ENCODE measurements at regions not wholly inside any gene's neighbourhood (a gene's known extent, or its start where the extent isn't known, plus 50 kb on each side); places are given as distances from the start of the nearest gene placed in this dataset.

DNA sequence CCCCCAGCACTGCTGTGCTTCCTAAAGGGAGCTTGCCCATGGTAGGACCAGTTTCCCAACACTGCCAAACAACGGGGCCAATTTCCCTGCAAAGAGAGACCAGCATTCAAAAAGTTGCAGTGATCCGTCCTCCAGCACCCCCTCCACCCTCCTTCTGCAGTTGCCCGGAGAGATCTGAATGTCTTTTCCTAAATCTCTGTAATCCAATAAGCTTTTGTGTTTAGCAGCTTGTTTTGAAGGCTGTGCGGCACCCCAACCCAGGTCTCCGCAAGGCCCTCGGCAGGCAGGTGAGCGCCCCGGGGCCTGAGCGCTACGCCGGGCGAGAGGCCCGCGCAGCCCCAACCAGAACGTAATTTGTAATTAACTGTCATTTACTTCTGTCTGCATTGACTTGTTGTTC is 366.9 kb upstream of the IRX2 start:
- Histone ChIP-seq H3K36me3 (replicated peaks in 1 of 2; ENCODE audit: control insufficient read depth in 1 of 2, insufficient read depth in 2 of 2, low read length in 2 of 2) (no peaks in the 10 kb centered on the region), H3K4me2 (replicated peaks; ENCODE audit: extremely low read depth, low read length, poor library complexity, severe bottlenecking) (no peak overlapping the region), H3K27ac (ENCODE audit: low read depth in 1 of 2, low read length in 2 of 2) (no peak overlapping the region), H4K20me1 (ENCODE audit: insufficient read depth, low read length) (no peaks in the 10 kb centered on the region), H2AFZ (ENCODE audit: insufficient read depth, low read depth, low read length, poor library complexity, severe bottlenecking) (no peak overlapping the region), H3K79me2 (ENCODE audit: insufficient read depth, low read length) (no peaks in the 10 kb centered on the region), H3K9me3 (replicated peaks in 1 of 2; ENCODE audit: control insufficient read depth in 1 of 2, insufficient read depth in 1 of 2, low read length in 2 of 2) (peaks cover 4 to 20% of the 10 kb centered on the region in 2 donors), H3K27me3 (ENCODE audit: control insufficient read depth in 2 of 2, insufficient read depth in 2 of 2, low read length in 2 of 2) (peaks cover 2 to 43% of the 10 kb centered on the region in 2 donors), H3K4me1 (ENCODE audit: control insufficient read depth in 1 of 2, insufficient read depth in 2 of 2, low read length in 2 of 2) (no peaks in the 10 kb centered on the region), H3K4me3 (replicated peaks in 1 of 3; ENCODE audit: low read depth in 2 of 3, low read length in 3 of 3) (no peak overlapping the region), H3K9ac (ENCODE audit: insufficient read depth, low read length, poor library complexity, severe bottlenecking) (no peak overlapping the region)
- TF ChIP-seq CTCF (IDR thresholded peaks at IDR 0.05), result no peak
- Mint-ChIP-seq H3K4me3 (peak overlapping the region in 1 of 2 donors; percentile 62), H3K27me3 (ENCODE audit: low read depth in 3 of 3) (peaks cover 38 to 82% (median 53%) of the 10 kb centered on the region in 3 donors), H3K27ac (no peak overlapping the region), H3K4me1 (no peaks in the 10 kb centered on the region), H3K36me3 (no peaks in the 10 kb centered on the region), H3K9me3 (peaks cover 2 to 32% (median 23%) of the 10 kb centered on the region in 7 donors)
- 24% methylated on average over 13 of the region's 15 CpGs for WGBS (ENCODE audit: insufficient coverage)
- no peak for DNase-seq
- intact Hi-C loops (cut with micrococcal nuclease), result no loop called here

DNA sequence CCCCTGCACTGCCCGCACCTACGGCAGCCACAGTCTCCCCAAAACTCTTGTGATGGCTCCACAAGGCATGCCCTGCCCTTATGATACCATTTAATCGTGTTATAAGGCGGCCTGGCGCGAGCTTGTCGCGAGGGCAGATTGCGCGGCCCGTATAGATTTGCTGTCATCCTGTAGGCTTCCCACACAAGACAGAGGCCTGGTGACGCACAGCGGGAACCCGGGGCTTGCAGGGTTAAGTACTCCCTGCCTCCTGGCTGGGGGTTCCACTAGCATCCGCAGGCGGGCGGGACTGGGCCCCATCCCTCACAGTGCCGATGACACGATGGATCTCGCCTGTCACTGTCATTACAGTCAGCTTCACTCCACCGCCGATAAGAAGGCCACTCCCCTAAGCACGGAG is 364.9 kb upstream of the IRX2 start:
- no peak overlapping the region for H3K27ac Mint-ChIP-seq
- Histone ChIP-seq H3K4me2 (replicated peaks; ENCODE audit: extremely low read depth, low read length, poor library complexity, severe bottlenecking) (no peak overlapping the region), H3K4me3 (replicated peaks in 1 of 3; ENCODE audit: low read depth in 2 of 3, low read length in 3 of 3) (no peak overlapping the region), H2AFZ (ENCODE audit: insufficient read depth, low read depth, low read length, poor library complexity, severe bottlenecking) (no peak overlapping the region), H3K9me3 (replicated peaks in 1 of 2; ENCODE audit: control insufficient read depth in 1 of 2, insufficient read depth in 1 of 2, low read length in 2 of 2) (peaks cover 4 to 35% of the 10 kb centered on the region in 2 donors), H4K20me1 (ENCODE audit: insufficient read depth, low read length) (no peaks in the 10 kb centered on the region), H3K27ac (ENCODE audit: low read depth in 1 of 2, low read length in 2 of 2) (no peak overlapping the region), H3K36me3 (replicated peaks in 1 of 2; ENCODE audit: control insufficient read depth in 1 of 2, insufficient read depth in 2 of 2, low read length in 2 of 2) (no peaks in the 10 kb centered on the region), H3K9ac (ENCODE audit: insufficient read depth, low read length, poor library complexity, severe bottlenecking) (no peak overlapping the region), H3K4me1 (ENCODE audit: control insufficient read depth in 1 of 2, insufficient read depth in 2 of 2, low read length in 2 of 2) (no peaks in the 10 kb centered on the region), H3K79me2 (ENCODE audit: insufficient read depth, low read length) (no peaks in the 10 kb centered on the region), H3K27me3 (ENCODE audit: control insufficient read depth in 2 of 2, insufficient read depth in 2 of 2, low read length in 2 of 2) (peaks cover 0 to 32% of the 10 kb centered on the region in 2 donors)
- H3K4me3 Mint-ChIP-seq, result peak overlapping the region in 1 of 2 donors; percentile 28
- intact Hi-C loops (cut with micrococcal nuclease), result no loop called here
- H3K36me3 Mint-ChIP-seq, result no peaks in the 10 kb centered on the region
- TF ChIP-seq CTCF (IDR thresholded peaks at IDR 0.05), result no peak
- no peaks in the 10 kb centered on the region for H3K4me1 Mint-ChIP-seq
- 12% methylated on average over 23 of the region's 23 CpGs for WGBS (ENCODE audit: insufficient coverage)
- peaks cover 5 to 37% (median 22%) of the 10 kb centered on the region in 7 donors for H3K9me3 Mint-ChIP-seq
- no peak for DNase-seq
- H3K27me3 Mint-ChIP-seq (ENCODE audit: low read depth in 3 of 3), result peaks cover 35 to 66% (median 38%) of the 10 kb centered on the region in 3 donors
